ENCODE measurements at regions not wholly inside any gene's neighbourhood (a gene's known extent, or its start where the extent isn't known, plus 50 kb on each side); places are given as distances from the start of the nearest gene placed in this dataset.

- no peak for DNase-seq (ENCODE audit: low spot score)
Observed at GRCh38 chr20:60371384-60371783, 413.2 kb downstream of the CDH26 start.

- no peak for DNase-seq (ENCODE audit: low spot score)
Observed at GRCh38 chr20:60372275-60372674, 414.1 kb downstream of the CDH26 start.

- DNase-seq (ENCODE audit: low spot score) = no peak
Observed at GRCh38 chr20:60372822-60373221, 414.6 kb downstream of the CDH26 start.

GRCh38 chr20:60378620-60379019 lies 420.4 kb downstream of the CDH26 start:
- no peak for DNase-seq (ENCODE audit: low spot score)

- no peak for DNase-seq (ENCODE audit: low spot score)
Observed at GRCh38 chr20:60381643-60382400, 423.6 kb downstream of the CDH26 start.

GRCh38 chr20:60389441-60389840 lies 431.2 kb downstream of the CDH26 start:
- DNase-seq (ENCODE audit: low spot score) = no peak

- DNase-seq (ENCODE audit: low spot score) = no peak
Observed at GRCh38 chr20:60389882-60390281, 431.7 kb downstream of the CDH26 start.

GRCh38 chr20:60395991-60396390 lies 437.8 kb downstream of the CDH26 start:
- no peak for DNase-seq (ENCODE audit: low spot score)

GRCh38 chr20:60400567-60400966 lies 442.3 kb downstream of the CDH26 start:
- no peak for DNase-seq (ENCODE audit: low spot score)

GRCh38 chr20:60402189-60403058 lies 444.2 kb downstream of the CDH26 start:
- DNase-seq (ENCODE audit: low spot score) = no peak

GRCh38 chr20:60403105-60403741 lies 445.0 kb downstream of the CDH26 start:
- DNase-seq (ENCODE audit: low spot score) = no peak

GRCh38 chr20:60407011-60407771 lies 449.0 kb downstream of the CDH26 start:
- no peak for DNase-seq (ENCODE audit: low spot score)

- no peak for DNase-seq (ENCODE audit: low spot score)
Observed at GRCh38 chr20:60407938-60408337, 449.7 kb downstream of the CDH26 start.

GRCh38 chr20:60408435-60408834 lies 450.2 kb downstream of the CDH26 start:
- no peak for DNase-seq (ENCODE audit: low spot score)

GRCh38 chr20:60410618-60411264 lies 452.5 kb downstream of the CDH26 start:
- no peak for DNase-seq (ENCODE audit: low spot score)

GRCh38 chr20:60411813-60412212 lies 453.6 kb downstream of the CDH26 start:
- DNase-seq (ENCODE audit: low spot score) = no peak

- no peak for DNase-seq (ENCODE audit: low spot score)
Observed at GRCh38 chr20:60420676-60421229, 462.5 kb downstream of the CDH26 start.

- no peak for DNase-seq (ENCODE audit: low spot score)
Observed at GRCh38 chr20:60422848-60423247, 464.6 kb downstream of the CDH26 start.

GRCh38 chr20:60424267-60424902 lies 466.2 kb downstream of the CDH26 start:
- DNase-seq (ENCODE audit: low spot score) = no peak

GRCh38 chr20:60427516-60427915 lies 469.3 kb downstream of the CDH26 start:
- no peak for DNase-seq (ENCODE audit: low spot score)

- DNase-seq (ENCODE audit: low spot score) = no peak
Observed at GRCh38 chr20:60428651-60429050, 470.4 kb downstream of the CDH26 start.

All from AG08395 (cell line).